DMS 273 treated with DMSO at 0.1 percent for 48 hours (cell line): ENCODE measurements at regions not wholly inside any gene's neighbourhood (a gene's known extent, or its start where the extent isn't known, plus 50 kb on each side); places are given as distances from the start of the nearest gene placed in this dataset.
"Not testable (repeated sequence)": the region's sequence is repeated elsewhere in the genome, so short reads cannot be mapped to it uniquely, and the experiment has no call there.

Source experiments
- DNase-seq: peaks from one replicate; lab custom pipeline; 2025; lab: John Stamatoyannopoulos, UW

DNA sequence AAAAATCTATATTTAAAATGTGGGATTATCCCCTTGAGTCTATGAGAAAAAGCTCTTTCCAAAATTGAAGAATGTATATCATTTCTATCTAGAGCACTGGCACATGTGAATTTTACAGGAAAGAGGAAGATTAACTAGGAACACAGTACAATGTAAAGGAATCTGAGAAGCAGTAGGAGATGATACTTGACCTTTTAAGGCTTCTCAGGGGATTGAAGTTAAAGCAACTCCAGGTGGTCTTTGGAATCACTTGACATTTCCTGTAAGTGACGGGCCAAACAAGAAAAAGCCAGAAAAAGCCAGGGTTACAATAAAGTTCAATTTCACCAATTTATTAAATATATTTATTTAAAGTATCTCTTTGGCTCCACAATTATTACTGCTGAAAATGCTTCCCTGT, 1373.9 kb downstream of the OLFM4 start:
- DNase-seq: no peak

DNA sequence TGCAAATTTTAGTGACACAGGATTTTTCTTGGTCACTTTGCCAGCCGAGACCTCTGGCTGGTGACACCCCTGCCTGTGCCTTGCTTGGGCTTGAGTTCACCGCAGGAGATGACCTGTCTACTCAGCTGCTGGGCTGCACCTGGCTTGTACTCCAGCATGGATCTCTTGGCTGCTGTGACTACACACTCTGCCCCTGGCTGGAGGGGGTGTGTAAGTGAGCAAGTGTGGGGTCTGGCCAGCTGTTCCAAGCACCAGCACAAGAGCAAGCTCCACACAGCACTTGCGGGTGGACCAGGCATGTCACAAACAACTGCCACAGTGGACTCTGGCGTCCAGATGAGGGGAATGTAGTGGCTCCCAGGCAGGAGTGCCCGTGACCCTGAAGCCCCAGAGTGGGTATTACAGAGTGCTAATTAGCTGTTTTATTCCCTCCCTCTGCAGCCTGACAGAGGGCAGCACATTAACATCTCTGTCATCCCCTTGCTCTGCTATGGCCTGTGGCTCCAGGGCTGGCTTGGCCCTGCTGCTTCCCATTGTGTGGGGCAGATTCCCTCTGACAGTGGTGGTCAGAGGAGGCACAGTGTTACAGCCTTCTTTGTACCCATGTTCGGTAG, 1387.2 kb downstream of the OLFM4 start:
- DNase-seq: no peak

DNA sequence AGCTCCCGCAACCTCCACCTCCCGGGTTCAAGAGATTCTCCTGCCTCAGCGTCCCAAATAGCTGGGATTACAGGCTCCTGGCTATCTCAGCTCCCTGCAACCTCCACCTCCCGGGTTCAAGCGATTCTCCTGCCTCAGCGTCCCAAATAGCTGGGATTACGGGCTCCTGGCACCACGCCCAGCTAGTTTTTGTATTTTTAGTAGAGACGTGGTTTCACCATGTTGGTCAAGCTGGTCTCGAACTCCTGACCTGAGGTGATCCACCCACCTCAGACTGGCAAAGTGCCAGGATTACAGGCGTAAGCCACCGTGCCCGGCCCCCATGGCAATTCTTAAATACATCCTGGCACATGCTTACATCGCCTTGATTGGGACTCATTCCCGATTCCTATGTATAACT, 1394.3 kb downstream of the OLFM4 start:
- DNase-seq: not testable (repeated sequence)

DNA sequence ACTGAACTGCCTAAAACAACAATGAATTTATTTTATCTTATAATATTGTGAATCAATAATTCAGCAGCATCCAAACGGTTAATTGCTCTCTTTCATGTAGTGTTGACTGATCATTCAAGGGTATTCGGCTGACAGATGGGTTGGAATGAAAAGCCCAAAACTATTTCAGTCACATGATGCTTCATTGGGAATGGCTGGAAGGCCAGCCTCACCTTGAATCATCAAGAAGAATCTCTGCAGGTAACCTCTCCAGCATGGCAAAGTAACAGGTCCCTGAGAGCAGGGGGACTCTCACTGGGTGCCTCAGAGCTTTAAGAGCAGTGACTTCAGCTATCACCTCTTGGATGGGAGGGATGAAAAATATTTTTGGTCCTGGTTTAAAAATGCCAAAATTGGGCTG, 1395.7 kb downstream of the OLFM4 start:
- no peak for DNase-seq

DNA sequence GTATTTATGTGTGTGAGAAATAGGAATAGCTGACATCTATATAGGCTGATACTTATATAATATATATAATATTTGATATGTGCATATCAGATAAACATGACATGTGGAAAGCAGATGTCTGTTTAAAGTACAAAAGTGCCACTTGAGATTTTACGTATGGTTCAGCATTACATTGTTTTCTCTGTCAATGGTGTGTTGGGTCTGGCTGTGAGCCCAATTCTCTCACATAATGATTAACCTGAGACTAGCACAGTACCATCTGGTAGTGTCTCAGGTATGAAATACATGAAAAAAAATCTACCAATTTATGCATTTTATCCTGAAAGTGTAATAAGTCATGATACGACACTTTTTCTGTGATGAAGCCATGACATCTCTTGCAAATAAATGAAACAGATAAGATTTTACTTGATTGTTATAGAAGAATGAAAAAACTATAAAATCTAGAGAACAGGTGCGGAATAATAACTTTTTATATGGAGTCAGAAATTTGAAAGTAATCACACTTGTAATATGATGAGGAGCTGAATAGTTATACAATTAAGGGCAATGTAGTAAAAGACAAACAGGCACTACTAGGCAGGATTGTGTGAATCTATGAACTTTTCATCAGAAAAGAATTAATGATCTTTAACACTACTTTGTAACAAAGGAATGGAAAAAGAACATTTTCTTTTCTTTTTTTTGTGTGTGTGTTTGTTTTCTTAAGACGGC, 1405.0 kb downstream of the OLFM4 start:
- DNase-seq: no peak

DNA sequence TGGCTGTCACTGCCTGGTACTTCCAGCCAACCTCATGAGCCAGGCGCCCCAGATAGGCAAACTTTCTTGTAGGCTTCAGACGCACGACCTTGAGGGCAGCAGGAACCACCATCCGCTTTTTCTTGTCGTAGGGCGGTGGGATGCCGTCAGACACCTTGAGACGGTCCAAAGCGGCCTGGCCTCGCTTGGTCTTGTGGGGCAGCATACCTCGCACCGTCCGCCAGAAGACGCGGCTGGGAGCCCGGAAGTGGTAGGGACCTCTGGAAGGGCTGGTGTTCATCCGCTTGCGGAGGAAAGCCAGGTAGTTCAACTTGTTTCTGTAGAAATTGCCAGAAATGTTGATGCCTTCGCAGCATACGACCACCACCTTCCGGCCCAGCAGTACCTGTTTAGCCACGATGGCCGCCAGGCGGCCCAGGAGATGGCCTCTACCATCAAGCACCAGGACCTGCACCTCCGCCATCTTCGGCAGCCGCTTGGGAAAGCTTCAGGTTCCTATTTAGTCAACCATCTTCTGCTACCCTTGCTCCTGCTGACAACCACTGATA, 1412.3 kb downstream of the OLFM4 start:
- not testable (repeated sequence) for DNase-seq

DNA sequence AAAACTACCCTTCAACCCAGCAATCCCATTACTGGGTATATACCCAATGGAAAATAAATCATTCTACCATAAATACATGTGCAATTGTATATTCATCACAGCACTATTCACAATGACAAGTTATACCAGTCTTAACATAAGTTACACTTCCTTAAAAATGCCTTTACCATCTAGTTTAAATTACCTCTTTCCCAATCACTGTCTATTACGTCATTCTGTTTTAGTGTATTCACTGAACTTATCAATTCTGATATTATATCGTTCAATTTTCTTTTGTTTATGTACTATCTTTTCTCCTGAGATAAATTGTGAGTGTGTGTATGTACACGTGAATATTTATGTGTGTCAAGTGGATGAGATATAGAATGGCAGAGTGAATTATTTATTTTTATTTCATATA, 1416.8 kb downstream of the OLFM4 start:
- no peak for DNase-seq

DNA sequence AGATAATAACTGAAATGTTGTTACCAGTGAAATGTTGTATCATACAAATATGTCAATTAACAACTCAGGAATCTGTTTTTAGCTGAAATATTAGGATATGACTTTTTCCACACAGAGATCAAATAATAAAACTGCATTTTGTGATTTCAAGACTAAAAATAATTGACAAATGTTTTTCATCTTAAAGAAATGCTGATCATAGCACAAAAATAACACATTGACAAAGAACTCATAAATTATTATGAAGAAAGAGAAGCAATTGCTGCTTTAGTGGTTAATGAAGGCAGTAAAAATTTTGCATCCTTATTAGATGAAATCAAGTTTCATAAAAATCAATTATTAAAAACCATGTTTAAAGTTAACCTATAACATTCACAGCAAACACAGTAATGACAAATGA, 1417.3 kb downstream of the OLFM4 start:
- DNase-seq: no peak

DNA sequence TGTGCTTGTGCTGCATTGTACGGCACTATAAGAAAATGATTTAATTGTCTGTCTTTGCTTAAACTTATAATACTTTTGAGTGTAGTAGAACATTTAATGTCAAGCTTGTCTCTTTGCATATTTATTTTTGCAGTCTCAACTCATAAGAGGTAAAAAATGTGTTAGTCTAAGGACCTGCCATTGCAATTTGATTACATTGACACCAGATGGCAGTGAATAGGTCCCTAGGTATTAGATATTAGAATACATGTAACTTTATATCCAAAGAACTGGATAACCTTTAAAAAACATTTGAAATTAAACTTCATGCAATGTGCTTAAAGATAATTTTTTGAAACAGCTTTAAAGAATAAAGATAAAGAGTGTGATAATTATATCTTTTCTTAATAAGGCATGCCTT, 1421.3 kb downstream of the OLFM4 start:
- DNase-seq: no peak

DNA sequence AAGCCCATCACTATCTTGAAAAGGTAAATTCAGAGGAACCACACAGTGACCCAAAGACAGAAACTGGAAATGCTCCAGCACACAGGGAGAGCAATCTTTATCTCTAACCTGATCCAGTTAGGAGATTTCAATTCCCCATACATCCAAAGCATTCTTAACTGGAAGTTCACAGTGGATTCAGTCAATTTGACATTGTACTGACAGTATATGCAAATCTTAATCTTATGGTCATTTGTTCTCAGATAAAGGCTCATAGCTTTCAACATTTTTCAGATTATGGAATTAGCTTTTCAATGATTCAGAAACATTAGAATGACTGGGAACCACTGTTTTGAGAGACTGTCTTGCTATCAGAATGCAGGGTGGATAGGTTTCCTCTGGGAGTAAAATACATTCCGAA, 1455.6 kb downstream of the OLFM4 start:
- no peak for DNase-seq

DNA sequence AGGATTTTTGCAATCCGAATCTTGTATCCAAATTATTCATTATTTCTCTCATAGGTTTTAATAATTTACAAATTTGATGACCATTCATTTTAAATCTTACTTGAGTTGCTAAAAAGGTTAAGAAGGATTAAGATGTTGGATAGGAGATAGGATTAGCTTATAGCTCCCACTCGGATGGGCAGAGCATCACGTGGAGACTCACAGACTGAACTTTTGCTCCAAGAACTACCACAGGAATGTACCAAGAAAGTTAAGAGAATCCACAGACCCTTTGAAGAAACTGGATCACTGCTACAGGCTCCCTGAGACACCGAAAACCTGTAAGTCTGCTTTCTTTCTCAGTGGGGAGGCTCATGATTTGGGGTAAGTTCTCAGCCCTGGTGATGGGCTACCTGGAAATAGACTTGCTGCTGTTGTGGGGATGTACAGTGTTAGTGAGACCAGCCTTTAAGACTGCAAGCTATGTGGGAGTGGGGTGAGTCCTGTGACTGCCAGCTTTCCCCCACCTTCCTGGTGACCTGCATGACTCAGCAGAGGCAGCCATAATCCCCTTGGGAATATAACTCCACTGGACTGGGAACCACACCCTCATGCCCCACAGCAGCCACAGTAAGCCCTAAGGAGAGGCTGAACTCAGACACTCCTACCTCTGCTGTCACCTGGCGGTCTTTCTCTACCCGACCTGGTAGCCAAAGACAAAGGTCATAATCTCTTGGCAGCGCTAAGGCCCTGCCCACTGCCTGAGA, 1458.0 kb downstream of the OLFM4 start:
- no peak for DNase-seq

DNA sequence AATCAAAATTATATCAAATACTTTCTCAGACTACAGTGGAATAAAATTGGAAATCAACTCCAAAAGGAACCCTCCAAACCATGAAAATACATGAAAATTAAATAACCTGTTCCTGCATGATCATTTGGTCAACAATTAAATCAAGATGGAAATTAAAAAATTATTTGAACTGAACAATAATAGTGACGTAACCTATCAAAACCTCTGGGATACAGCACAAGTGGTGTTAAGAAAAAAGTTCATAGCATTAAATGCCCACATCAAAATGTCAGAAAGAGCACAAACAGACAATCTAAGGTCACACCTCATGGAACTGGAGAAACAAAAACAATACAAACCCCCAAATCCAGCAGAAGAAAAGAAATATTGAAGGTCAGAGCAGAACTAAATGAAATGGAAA, 1460.7 kb downstream of the OLFM4 start:
- no peak for DNase-seq

DNA sequence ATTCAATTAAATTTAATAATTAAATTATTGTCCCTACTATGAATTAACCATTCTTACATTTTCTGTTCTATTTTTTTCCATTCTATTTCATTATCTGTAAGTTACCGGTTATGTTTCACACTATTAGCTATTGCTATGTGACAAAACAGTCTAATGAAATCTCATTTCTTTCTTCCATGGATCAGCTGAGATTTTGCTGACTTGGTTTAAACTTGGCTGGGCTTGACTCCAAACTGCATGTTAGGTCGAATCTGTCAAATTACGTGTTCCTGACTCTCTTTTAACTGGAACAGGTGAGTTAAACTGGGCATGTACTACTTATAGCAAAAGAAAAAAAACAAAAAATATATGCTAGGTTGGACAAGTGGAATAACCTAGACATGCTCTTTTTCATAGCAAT, 1464.4 kb downstream of the OLFM4 start:
- DNase-seq: no peak

DNA sequence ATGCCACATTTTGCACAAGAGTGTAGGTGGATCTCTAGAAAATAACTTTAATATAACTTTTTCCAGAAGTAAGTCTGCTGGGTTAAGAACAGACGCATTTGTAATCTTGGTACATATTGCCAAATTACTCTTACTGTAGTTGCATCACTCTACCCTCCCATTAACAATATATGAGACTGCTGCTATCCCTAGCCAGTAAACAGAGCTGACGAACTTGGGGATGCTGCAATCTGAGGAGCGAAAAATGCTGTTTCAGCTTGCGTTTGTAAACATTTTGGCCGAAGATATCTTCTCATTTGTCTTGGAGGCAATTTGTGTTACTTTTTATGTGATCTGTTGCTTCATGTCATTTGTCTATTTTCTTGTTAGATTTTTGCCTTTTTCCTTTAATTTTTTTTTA, 1482.8 kb downstream of the OLFM4 start:
- DNase-seq: no peak

DNA sequence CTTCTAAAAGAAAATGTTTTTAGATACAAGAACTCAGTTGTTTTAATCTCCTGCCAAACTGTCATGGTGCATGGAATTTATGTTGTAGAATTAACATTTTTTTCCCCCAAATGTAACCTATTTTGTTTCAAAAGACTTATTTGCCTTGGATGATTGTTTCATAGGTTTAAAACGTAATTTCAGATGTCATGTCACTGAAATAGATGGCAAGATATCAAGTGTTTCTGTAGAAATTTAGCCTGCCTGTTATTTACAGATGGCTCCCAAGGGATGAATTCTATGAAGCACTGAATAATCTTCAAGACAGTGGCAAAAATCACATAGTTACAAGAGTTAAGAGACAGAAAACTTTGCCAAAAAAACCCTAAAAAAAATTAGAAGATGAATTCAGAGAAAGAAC, 1484.6 kb downstream of the OLFM4 start:
- no peak for DNase-seq

DNA sequence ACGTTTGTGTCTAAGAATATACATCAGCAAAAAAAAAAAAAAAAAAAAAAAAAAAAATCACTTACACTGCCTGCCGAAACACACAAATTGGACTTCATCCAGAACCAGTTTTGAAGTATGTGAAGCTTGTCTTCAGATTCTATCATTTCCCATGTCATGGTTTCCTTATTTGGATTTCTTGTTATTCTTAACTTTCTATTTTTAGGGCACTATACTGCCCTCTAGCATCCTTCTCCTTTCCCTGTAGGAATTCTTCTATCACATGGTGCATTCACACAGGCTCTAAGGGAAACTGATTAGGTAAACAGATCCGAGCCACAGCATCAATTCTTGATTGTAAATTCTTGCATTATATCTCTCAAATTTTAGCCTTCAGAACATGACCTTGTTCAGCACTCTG, 1507.5 kb downstream of the OLFM4 start:
- DNase-seq: no peak

DNA sequence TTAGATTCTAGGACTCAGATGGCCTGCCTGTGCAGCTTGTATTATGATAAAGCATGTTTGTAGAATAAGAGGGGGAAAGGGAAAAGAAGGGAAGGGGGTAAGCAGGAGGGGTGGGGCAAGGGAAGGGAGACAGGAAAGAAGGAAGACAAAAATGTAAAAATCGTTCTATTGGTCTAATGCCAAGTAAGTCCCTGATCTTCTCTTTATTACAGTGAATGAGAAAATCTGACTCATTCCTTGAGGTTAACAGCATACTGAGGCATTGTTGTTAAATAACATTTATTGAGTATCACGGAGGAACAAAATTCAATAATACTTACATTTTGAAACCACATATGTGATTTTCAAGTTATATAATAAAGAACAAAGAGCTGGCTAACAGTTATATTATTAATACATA, 1534.7 kb downstream of the OLFM4 start:
- DNase-seq: no peak

DNA sequence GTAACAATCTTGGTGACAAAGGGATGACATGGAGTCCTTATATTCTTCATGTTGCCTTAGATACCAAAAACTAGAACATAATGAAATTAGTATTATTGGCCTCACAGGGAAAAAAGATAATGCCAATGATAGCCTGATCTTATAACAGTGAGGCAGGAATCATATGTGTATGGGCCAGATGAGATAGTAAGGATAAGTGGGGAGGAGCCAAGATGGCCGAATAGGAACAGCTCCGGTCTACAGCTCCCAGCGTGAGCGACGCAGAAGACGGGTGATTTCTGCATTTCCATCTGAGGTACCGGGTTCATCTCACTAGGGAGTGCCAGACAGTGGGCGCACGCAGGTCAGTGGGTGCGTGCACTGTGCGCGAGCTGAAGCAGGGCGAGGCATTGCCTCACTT, 1543.4 kb downstream of the OLFM4 start:
- not testable (repeated sequence) for DNase-seq

DNA sequence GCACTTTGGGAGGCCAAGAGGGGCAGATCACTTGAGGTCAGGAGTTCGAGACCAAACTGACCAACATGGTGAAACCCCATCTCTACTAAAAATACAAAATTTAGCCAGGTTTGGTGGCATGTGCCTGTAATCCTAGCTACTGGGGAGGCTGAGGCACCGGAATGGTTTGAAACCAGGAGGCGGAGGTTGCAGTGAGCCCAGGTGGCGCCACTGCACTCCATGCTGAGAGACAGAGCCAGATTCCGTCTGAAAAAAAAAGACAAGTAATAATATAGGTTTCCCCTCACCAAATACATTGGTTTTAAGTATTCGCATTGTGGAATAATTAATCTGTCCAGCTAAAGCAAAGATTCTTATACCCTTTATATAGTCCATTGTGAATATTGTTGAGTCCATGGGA, 1544.6 kb downstream of the OLFM4 start:
- no peak for DNase-seq

DNA sequence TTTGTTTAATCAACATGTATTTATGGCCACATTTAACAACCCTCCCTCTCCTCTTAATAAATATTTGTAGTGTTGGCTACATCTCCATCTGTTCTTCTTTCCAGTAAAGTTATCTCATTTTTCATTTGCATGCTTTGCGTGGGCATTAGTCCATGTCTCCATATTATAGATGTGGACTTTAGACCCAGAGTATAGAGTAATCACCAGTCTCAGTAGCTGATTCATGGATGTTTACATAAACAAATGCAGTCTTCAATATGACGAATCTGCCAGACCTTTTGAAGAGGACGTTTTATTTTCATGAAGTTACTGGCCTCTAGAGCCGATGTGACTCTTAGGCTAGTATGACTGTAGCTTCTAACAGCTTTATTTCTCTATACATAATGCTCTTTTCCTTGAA, 1546.2 kb downstream of the OLFM4 start:
- DNase-seq: no peak

DNA sequence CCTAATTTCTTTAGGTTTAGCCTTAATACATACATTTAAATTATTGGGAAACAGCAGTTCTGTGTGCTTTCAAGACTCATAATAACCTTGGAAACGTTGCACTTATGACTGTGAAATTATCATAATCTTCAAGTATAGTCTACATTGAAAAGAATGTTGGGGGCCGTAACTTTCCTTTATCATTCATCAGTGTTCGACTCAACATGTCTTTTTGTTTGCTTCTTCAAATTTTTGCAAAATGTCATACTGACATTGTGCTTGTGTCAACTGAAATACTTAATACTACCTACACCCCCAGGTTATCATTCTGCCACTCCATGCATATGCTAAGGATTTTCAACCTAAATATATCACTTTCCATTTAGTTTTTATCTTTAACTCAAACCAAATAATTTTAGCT, 1562.9 kb downstream of the OLFM4 start:
- no peak for DNase-seq

DNA sequence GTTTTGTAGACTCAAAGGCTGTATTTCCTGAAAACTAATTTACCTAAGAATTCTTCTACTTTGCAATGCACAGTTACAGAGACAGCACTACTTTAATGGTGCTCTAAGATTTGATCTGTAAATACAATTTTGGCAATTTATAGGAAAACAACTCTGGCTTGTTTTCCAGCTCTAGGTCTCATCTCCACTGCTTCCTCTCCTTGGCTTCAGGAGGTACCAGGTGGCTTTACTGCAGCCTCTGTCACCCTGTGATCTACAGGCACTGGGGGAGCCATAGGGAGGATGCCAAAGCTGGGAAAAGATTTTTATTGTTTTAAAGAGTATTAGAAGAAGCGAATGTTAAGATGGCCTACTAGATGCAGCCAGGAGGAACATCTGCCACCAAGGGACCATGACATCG, 1563.6 kb downstream of the OLFM4 start:
- no peak for DNase-seq

DNA sequence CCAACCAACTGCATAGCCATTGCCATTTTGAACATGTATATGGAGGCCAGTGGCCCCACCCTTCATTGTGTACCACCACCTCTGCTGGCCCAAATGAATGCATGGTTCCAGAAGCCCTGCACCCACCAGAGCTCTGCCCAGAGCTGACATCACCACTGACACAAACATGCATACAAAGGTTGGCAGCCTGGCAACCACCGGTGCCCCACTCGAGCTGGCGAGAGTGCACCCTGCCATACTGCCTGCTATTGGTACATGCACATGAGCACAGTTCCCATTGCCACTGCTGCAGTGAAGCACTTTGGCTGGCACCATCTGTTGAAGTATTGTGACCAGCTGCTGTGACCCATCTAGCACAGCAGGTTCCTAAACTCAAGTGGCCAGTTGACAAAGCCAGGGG, 1564.9 kb downstream of the OLFM4 start:
- DNase-seq: peak; percentile 27
